Stimulated activated CD4-positive, alpha-beta T cell treated with anti-CD3 and anti-CD28 coated beads, Interleukin-2, amount 100 ng/mL, for 24 hours (primary cell): ENCODE measurements at regions not wholly inside any gene's neighbourhood (a gene's known extent, or its start where the extent isn't known, plus 50 kb on each side); places are given as distances from the start of the nearest gene placed in this dataset.
"Not testable (repeated sequence)": the region's sequence is repeated elsewhere in the genome, so short reads cannot be mapped to it uniquely, and the experiment has no call there.

Experiments
- DNase-seq, 2 donors: peaks; one replicate each; pipeline ENCODE4 v3.0.0-alpha.2; 2020

DNA sequence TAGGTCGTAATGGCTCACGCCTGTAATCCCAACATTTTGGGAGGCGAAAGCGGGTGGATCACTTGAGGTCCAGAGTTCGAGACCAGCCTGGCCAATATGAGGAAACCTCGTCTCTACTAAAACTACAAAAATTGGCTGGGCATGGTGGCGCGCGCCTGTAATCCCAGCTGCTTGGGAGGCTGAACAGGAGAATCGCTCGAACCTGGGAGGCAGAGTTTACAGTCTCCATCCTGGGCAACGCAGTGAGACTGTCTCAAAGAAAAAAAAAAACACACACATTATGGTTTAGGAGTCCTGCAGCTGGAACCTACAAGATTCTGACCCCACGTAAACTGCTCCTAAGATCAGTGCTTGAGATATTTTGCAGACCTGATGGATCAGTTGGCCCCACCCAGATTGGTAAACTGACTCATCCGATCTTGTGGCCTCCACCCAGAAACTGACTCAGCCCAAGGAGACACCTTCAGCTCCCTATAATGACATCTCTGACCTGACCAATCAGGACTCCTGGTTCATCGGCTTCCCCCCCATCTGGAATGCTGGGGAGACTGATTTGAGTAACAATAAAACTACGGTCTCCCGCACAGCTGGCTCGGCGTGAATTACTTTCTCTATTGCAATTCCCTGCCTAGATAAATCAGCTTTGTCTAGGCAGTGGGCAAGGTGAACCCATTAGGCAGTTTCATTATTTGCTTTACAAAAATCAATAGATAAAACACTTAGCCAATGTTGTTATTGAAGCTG, 96.2 kb upstream of the BTN3A2 start:
- peak in 1 of 2 donors; percentile 18 for DNase-seq

DNA sequence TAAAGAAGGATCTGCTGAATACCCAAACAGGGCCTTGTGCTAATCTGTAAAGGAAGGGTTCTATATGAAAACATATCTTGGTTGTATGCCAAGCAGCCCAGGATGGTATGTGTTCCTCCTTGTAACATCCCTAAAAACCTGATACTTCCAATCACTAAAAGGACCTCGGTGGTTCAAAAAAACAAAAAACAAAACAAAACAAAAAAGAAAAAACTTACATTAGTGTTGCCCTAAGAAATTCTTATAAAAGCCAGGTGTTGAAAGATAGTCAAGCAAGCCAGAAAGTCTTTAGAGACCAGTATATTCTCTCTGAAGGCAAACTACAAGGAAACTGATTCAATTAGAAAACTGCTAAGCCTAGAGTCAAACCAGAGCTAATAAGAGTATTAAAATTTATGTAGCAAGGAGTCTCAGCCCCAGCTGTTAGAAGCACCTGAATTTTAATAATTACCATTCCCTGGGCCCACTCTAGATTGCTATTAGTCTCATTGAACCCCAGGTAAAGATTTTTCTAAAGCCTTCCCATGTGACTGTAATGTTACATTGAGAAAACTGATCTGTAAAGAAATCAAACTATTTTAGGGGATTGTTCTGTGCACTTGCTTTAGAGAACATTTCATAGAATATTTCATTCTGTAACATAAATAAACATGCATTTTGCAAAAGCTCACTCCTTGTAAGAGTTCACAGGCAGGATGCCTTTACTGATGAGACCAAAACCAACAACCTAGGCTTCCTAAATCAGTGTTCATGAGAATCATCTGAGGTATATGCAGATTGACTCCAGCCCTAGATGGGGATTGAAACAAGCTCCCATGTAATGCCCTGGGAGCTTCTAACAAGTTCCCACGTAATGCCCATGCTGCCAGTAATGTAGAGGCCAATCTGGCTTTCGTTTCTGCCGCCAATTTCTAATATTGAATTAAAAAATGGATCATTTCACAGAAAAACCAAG, 95.2 kb upstream of the BTN3A2 start:
- no peak for DNase-seq

DNA sequence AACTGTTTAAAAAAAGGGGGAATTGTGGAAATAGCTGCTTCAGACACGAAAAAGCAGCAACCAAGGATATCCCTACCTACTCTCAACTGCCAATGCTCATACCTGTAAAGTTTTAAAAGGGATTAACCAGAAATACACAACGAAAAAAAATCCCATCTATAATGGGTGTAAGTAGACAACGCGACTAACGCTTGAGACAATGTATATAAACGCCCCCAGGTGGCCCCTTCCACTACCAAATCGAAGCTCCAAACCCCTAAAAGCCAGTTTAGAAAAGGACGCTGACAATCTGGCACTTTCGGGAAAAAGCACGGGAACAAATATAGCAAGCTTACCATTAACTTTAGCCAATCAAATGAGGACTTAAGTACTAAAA, 94.5 kb upstream of the BTN3A2 start:
- peak in 1 of 2 donors; percentile 17 for DNase-seq

DNA sequence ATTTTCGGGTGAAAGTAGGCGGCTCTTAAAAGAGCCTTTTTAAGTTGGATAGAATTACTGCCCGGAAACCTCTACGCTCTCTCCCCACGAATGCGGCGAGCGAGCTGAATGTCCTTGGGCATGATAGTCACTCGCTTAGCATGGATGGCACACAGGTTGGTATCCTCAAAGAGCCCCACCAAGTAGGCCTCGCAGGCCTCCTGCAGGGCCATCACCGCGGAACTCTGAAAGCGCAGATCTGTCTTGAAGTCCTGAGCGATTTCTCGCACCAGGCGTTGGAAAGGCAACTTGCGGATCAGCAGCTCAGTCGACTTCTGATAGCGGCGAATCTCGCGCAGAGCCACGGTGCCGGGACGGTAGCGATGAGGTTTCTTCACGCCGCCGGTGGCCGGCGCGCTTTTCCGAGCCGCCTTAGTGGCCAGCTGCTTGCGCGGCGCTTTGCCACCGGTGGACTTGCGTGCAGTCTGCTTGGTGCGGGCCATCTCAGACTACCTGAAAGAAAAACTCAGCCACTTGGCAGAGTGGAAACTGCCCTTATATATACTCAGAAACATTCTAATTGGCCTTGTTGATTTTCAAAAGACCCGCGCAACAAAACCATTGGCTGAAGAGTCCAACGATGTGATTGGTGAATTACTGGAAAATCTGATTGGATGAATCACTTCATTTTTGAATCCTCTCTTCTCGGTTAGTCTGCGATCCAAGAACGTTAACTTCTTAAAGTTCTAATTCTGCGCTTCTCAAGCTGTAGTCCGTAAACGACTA, 93.9 kb upstream of the BTN3A2 start:
- DNase-seq: peak; percentile 69 to 77

DNA sequence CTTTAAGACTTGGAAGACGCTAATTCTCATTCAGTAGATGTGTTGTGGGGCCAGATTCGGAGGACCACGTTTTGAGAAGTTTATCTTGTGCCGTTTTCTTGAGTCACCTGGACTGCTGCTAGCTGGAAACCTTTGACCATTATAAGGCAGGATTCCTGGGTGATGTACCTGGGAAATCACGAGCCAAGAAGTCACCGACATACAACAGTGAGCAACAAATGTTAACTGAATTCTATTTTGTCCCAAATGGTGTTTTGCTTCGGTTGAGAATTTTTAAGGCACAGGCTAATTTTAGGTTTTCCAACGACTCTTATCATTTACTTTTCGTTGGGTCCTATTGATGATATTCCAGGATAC, 93.4 kb upstream of the BTN3A2 start:
- peak in 1 of 2 donors; percentile 10 for DNase-seq

DNA sequence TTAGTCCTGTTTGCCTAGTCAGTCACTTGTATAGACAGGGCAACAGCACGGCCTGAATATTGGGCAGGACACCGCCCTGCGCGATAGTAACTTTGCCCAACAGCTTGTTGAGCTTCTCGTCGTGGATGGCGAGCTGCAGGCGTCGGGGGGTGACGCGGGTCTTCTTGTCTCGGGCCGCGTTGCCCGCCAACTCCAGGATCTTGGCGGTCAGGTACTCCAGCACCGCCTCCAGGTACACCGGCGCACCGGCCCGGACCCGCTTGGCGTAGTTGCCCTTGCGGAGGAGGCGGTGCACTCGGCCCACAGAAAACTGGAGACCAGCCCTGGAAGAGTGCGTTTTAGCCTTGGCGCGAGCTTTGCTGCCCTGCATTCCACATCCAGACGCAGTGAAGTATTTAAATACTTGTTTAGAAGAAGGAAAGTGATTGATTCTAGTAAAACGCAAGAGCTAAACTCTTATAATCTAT, 92.8 kb upstream of the BTN3A2 start:
- peak; percentile 50 to 61 for DNase-seq

DNA sequence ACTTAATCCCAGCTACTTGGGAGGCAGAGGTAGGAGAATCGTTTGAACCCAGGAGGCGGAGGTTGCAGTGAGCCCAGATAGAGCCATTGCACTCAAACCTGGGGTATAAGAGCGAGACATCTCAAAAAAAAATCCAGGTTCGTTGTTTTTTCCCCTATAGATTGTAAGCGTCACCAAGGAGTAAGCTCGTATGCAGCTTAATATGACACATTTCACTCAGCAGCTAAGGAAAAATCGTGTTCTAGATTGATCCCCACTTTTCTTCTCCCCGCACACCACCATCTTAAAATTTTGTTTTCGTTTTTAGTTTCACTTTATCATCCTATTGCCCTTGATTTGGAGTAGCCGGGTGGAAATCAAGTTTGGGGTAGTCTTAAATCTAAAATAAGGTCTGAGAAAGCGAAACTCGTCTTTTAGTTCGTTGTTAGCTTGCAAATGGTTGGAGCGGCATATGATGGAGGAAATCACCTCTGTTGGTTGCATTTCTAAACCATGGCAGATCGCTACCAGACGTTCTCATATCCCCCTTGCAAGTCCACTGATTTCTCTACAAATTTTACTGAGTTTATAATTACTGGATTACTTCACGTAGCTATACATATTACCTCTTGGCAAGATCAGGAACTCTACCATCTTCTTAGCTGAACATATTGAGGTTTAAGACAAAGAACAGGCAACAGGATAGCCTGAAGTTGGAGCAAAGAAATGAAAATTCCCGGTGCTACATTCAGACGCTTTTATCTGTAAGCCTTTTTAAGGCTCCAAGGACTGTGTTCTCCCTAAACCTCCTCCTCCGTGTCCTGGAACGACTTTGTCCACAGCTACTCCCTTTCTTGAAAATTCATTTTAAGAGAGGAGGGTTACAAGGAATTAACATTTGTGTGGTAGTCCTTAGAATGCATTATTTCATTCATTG, 91.1 kb upstream of the BTN3A2 start:
- DNase-seq: no peak

DNA sequence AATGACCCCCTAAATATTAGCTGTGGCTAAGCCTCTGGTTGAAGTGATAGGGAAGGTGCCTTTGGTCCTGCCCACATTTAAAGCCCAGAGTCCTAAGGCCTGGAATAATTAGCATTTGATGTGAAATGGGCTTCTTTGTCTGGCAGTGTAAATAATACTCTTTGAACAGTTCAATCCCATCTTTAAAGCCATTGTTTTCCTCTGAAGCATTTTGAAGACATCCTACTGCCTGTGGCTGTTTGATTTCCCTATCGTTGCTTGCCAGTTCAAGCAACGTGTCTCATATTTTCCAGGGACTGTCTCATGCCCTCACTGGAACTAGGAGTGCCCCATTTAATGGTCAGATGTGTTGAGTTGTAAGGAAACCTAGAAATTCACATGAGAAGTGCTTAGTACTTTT, 89.3 kb upstream of the BTN3A2 start:
- no peak for DNase-seq

DNA sequence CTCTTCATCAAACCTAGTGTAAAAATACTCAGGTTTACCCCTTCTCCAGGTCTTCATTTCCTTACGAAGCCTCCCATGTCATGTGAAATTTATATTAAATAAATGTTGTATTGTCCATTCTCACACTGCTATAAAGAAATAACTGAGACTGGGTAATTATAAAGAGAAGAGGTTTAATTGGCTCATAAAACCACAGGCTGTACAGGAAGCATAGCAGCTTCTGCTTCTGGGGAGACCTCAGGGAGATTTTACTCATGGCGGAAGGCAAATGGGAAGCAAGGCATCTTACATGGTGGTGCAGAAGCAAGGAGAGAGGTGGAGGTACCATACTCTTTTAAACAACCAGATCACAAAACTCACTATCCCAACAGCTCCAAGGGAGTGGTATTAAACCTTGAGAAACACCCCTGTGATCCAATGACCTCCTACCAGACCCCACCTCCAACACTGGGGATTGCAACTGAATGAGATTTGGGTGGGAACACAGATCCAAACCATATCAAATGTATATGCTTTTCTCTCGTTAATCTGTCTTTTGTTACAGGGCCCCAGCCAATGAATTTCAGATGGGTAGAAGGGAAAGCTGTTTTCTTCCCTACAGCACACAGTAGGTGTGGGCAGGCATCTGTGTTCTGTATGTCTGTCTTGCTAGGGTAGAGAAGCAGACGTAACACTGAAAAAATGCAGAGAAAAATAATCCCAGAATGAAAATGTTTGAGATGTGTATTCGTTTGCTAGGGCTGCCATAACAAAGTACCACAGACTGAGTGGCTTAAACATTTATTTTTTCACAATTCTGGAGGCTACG, 88.0 kb upstream of the BTN3A2 start:
- DNase-seq: no peak

DNA sequence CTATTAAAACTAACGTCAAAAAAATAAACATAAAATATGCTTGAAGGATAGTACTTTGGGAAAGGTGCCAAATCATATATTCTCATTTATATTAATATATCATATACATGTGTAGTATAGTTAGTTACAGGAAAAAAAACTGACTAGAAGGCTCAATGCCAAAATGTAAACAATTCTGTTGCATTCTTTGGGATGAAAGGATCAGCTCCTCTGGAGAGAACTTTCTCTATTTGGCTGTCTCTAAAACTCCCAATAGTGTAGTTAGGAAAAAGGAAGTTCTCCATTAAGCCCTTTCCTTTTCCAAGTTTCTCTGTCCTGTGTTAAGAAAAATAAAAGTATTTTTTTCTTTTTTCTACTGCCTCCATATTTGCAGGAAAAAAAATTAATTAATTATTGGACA, 86.5 kb upstream of the BTN3A2 start:
- DNase-seq: no peak

DNA sequence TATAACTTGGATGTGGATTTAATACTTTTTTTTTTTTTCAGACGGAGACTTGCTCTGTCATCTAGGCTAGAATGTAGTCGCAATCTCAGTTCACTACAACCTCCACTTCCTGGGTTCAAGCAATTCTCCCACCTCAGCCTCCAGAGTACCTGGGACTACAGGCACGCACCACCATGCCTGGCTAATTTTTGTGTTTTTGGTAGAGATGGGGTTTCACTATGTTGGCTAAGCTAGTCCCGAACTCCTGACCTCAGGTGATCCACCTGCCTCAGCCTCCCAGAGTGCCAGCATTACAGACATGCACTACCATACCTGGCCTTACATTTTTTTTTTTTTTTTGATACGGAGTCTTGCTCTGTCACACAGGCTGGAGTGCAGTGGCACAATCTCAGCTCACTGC, 85.6 kb upstream of the BTN3A2 start:
- not testable (repeated sequence) for DNase-seq

DNA sequence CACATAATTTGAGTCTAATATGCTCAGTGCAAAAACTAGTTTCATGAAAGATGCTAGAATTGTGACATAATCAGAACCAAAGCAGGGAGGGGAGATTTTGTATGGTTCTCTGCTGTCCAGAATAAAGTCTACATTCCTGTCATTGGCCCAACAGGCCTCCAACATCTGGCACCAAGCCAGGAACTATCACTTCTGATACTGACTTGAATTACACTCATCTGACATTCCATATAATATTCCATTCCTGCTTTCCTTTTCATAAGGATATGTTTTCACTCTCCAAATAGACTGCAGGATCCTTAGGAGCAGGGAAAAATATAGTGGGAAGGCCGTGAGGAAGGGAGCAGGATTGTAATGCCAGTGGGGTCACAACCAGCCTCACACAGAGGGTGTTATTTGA, 84.6 kb upstream of the BTN3A2 start:
- DNase-seq: no peak

DNA sequence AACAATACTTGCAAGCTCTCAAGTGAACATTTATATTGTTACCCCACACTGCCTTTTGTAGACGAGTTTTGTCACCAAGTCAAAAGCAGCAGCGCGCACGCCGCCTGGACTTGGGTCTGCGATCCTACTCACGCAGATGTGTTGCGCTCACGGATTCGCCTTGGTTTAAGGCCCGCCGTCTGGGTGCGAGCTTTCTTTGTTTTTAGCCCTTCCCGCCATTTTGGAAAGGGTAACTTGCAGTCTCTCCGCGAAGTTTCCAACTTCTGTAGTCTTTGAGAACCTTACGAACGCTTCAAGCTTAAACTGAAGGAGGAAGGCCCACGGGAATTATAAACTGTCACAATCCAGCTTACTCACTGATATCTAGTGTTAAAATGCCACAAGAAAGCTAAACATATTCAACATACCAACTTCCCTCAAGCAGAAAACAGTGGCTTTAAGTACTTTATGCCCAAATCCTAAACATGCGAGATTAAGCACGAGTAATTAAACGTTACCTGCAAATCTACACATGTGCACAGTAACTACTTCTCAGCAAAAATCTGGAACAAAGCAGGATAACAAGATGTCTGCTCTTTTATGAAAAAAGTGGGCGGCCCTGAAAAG, 80.4 kb upstream of the BTN3A2 start:
- DNase-seq: peak; percentile 61 to 65

DNA sequence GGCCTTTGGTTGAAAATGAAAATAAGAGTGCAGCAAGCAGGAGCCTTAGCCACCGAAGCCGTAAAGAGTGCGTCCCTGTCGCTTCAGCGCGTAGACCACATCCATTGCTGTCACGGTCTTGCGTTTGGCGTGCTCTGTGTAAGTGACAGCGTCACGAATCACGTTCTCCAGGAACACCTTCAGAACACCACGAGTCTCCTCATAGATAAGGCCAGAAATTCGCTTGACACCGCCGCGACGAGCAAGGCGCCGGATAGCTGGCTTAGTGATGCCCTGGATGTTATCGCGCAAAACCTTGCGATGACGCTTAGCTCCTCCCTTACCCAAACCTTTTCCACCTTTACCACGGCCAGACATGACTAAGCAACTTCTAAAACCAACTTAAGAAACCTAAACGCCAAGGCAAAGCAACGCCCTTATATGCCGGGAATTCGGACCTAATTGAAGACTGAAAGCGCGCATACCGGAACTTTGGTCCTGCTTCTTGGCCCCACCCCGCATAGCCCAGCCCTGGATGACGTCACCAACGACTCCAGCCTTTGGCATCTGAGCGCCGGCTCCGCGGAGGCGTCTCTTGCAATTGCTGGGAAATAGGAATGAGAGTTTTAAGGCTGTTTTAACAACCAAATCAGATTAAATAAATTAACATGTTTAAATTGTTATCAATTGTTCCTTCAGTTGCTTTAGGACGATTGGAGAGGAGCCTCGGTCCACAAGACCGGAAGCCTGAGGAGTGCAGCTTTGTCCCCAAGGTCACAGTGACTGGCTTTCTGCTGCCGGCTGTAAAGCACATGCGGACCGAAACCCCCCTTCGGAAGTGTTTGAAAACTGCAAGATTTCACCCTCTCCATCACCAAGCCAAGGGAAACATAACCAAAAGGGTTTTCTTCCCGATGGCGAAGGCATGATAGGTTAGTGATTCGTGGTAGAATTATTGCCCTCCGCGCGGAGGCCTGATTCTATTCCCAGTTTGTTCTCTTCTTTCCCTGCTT, 79.6 kb upstream of the BTN3A2 start:
- peak; percentile 95 to 96 for DNase-seq

DNA sequence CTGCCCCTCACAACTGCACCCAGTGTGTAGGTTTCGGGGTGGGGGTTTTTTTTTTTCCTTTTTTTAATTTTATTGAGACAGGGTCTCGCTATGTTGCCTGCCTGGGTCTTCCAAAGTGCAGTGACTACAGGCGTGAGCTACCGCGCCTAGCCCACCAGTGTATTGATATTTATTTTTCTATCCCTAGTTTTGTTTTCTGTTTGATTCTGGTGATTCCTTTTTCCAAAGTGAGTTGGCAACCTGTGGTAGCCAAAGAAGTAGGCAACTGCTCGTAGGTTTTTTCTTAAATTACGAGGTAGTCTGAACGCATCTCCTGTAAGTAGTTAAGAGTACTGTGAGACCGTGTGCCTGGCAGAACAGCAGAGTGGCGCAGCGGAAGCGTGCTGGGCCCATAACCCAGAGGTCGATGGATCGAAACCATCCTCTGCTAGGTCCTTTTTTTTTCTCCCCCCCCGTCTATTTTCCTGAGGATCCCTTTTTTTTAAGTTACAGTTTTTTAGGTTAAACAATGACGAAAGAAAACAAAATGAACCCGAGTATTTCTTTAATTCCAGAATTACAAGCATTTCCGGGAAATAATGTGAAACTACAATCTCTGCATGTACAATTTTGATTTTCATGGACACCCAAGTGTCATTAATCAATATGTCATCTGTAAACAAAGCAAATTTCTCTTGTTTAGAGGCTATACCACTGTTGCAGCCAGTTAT, 78.7 kb upstream of the BTN3A2 start:
- DNase-seq: peak; percentile 64 to 80

DNA sequence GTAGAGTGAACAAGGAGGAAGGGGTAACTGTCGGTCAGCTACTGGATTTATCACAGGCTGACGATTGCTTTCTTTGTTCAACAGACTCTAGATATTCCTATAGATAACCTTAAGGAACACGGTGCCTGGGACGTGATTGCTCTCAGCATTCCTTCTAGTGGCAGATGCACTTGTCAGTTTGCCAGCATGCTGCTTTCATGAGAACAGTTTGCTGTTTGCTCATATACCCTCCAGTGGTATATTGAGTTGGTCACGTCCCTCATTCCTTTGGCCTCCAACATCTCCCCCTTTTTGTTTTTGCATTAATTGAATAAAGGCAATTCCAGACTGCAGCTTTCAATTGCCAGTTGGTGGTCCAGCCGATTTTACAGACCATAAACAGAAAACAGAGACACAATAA, 76.8 kb upstream of the BTN3A2 start:
- no peak for DNase-seq

DNA sequence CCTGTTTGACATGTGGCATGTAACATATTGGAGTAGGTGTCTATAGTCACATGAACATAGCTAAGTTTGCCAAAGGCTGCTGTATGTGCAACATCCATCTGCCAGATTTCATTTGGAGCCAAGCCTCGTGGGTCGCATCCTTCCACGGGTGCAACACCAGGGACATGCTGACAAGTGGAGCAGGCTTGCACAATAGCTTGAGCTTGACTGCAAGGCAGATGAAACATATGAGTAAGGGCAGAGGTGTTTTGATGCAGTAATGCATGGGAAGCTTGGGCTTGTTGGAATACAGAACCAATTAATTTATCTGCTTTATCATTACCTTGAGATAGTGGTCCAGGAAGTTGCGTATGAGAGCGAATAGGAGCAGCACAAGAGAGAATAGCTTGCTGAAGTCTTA, 74.1 kb upstream of the BTN3A2 start:
- DNase-seq: no peak

DNA sequence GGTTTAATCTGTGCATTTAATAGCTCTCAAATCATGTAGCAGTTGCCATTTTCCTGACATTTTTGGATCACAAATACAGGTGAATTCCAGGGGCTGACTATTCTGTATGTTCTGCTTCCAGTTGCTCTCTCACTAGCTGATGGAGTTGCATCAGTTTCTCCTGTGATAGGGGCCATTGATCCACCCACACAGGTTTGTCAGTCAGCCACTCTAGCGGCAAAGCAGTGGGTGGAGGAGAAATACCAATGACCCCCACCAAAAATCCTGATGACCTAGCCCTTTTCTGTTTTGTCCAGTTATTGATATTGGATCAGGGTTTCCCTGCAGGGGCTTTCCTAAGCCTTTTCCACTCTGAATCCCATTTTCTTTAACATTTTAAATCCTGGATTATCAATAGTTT, 72.3 kb upstream of the BTN3A2 start:
- DNase-seq: no peak

DNA sequence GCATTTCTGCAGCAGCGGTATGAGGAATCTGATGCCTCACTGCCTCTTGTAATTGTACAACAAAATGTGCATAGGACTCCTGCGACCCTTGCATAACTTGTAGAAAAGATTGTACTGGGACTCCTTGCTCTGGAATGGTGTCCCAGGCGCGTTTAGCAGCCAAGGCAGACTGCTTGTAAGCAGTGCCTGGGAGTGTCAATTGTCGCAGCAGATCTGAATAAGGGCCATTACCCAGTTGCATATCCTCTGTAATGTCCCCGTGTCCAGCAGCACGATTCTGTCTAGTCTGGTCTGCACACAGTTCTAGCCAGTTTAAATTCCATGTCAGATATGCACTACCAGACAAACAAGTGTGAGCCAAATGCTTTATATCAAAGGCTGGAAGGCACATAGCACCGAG, 70.7 kb upstream of the BTN3A2 start:
- no peak for DNase-seq
